PC-9 (cell line): ENCODE measurements at regions not wholly inside any gene's neighbourhood (a gene's known extent, or its start where the extent isn't known, plus 50 kb on each side); places are given as distances from the start of the nearest gene placed in this dataset.

Experiments
- BruUV-seq: library from RNA; stranded (reverse); fragments of 400-500 nt; replicated peaks from 2 replicates; lab custom pipeline; 2021; lab: Mats Ljungman, UMichigan
- CTCF ChIA-PET: fragments of 300-600 bp; sonication (Branson Sonifier 250); formaldehyde crosslinking; loops from one replicate; lab custom pipeline; 2022; ENCODE audit warnings: antibody characterized with exemption; lab: Charles Lee
- POLR2A ChIA-PET: fragments of 300-600 bp; sonication (Branson Sonifier 250); formaldehyde crosslinking; loops from one replicate; lab custom pipeline; 2022; ENCODE audit warnings: antibody characterized with exemption; ENCODE audit not compliant: unreplicated experiment; lab: Charles Lee
- DNase-seq, 2 experiments: peaks; one replicate each; pipeline versions ENCODE4 v3.0.0 to v3.0.0-alpha.2; 2015 to 2022; ENCODE audit warnings: mixed read lengths in 1 of 2
- H2AFZ ChIP-seq: fragments of 200-600 bp; sonication (generic); 2 replicates; pipeline ENCODE4 v1.8.1; 2017; ENCODE audit warnings: antibody characterized with exemption
- H3F3A ChIP-seq: fragments of 200-600 bp; sonication (generic); 2 replicates; pipeline ENCODE4 v1.8.1; 2017; ENCODE audit warnings: antibody characterized with exemption, mild to moderate bottlenecking, low read depth; ENCODE audit not compliant: insufficient read depth
- H3K27ac ChIP-seq: fragments of 200-600 bp; sonication (generic); 2 replicates; pipeline ENCODE4 v1.6.1; 2016; ENCODE audit warnings: mixed run types
- H3K27me3 ChIP-seq: fragments of 200-600 bp; sonication (generic); 2 replicates; pipeline ENCODE4 v1.6.1; 2016; ENCODE audit warnings: low read depth, mixed run types; ENCODE audit not compliant: insufficient read depth
- H3K36me3 ChIP-seq: fragments of 200-600 bp; sonication (generic); 2 replicates; pipeline ENCODE4 v1.6.1; 2016; ENCODE audit warnings: low read depth, mixed run types
- H3K4me1 ChIP-seq: fragments of 200-600 bp; sonication (generic); replicated peaks from 2 replicates; pipeline ENCODE4 v1.6.1; 2016; ENCODE audit warnings: mixed run types; ENCODE audit not compliant: insufficient read depth
- H3K4me2 ChIP-seq: fragments of 200-600 bp; sonication (generic); 2 replicates; pipeline ENCODE4 v1.6.1; 2017; ENCODE audit warnings: mixed run types
- H3K4me3 ChIP-seq: fragments of 200-600 bp; sonication (generic); 2 replicates; pipeline ENCODE4 v1.6.1; 2016; ENCODE audit warnings: mixed run types
- H3K79me2 ChIP-seq: fragments of 200-600 bp; sonication (generic); 2 replicates; pipeline ENCODE4 v1.6.1; 2017; ENCODE audit warnings: low read depth, mixed run types
- H3K9me2 ChIP-seq: fragments of 200-600 bp; sonication (generic); 2 replicates; pipeline ENCODE4 v1.8.1; 2017; ENCODE audit warnings: mild to moderate bottlenecking; ENCODE audit not compliant: insufficient read depth
- H3K9me3 ChIP-seq: fragments of 200-600 bp; sonication (generic); 2 replicates; pipeline ENCODE4 v1.8.1; 2016; ENCODE audit warnings: low read depth; ENCODE audit not compliant: insufficient read depth
- H4K20me1 ChIP-seq: fragments of 200-600 bp; sonication (generic); 2 replicates; pipeline ENCODE4 v1.8.1; 2017; ENCODE audit not compliant: insufficient read depth
- CTCF ChIP-seq: fragments of 200-600 bp; sonication (generic); conservative IDR thresholded peaks from 2 replicates; pipeline ENCODE4 v1.6.1; 2017; ENCODE audit warnings: mixed run types, antibody characterized with exemption, mild to moderate bottlenecking, moderate library complexity
- EZH2 ChIP-seq: fragments of 200-600 bp; sonication (generic); IDR thresholded peaks from 2 replicates; pipeline ENCODE4 v1.8.0; 2017; ENCODE audit warnings: antibody characterized with exemption, low read depth
- intact Hi-C: fragments of 100-400 bp; cut with micrococcal nuclease; formaldehyde crosslinking; loops from one replicate; pipeline ENCODE4 v1.10.0; 2022; ENCODE audit not compliant: unreplicated experiment

- H3K9me3 ChIP-seq: no peaks in the 10 kb centered on the region
- H4K20me1 ChIP-seq: no peaks in the 10 kb centered on the region
- TF ChIP-seq CTCF (no peak), EZH2 (no peak)
- CTCF ChIA-PET: no interaction called here
- H3F3A ChIP-seq: no peaks in the 10 kb centered on the region
- POLR2A ChIA-PET: no interaction called here
- no peak overlapping the region for H3K4me2 ChIP-seq
- H3K27ac ChIP-seq: no peak overlapping the region
- H3K79me2 ChIP-seq: no peaks in the 10 kb centered on the region
- H2AFZ ChIP-seq: no peak overlapping the region
- no TSS peak for BruUV-seq
- H3K4me3 ChIP-seq: no peak overlapping the region
- DNase-seq: no peak
- H3K27me3 ChIP-seq: no peaks in the 10 kb centered on the region
- intact Hi-C loops: no loop called here
- H3K9me2 ChIP-seq: no peaks in the 10 kb centered on the region
- H3K4me1 ChIP-seq: no peaks in the 10 kb centered on the region
- H3K36me3 ChIP-seq: no peaks in the 10 kb centered on the region
These were observed 171.6 kb downstream of the FAT4 start for GRCh38 chr4:125486351-125486750.

GRCh38 chr4:125489952-125490690, 175.4 kb downstream of the FAT4 start:
- Histone ChIP-seq H3F3A (no peaks in the 10 kb centered on the region), H3K9me2 (no peaks in the 10 kb centered on the region), H4K20me1 (no peaks in the 10 kb centered on the region), H3K36me3 (no peaks in the 10 kb centered on the region), H3K9me3 (no peaks in the 10 kb centered on the region), H3K4me2 (no peak overlapping the region), H3K27ac (no peak overlapping the region), H3K4me3 (no peak overlapping the region), H3K79me2 (no peaks in the 10 kb centered on the region), H3K27me3 (no peaks in the 10 kb centered on the region), H2AFZ (no peak overlapping the region), H3K4me1 (no peaks in the 10 kb centered on the region)
- CTCF ChIA-PET: no interaction called here
- no peak for TF ChIP-seq CTCF
- no peak for TF ChIP-seq EZH2
- intact Hi-C loops: no loop called here
- POLR2A ChIA-PET: no interaction called here
- DNase-seq: no peak
- no TSS peak for BruUV-seq

GRCh38 chr4:125492957-125493356, 178.2 kb downstream of the FAT4 start:
- BruUV-seq: no TSS peak
- intact Hi-C loops: no loop called here

More at GRCh38 chr4:125492957-125493356, 178.2 kb downstream of the FAT4 start:
- Histone ChIP-seq H3K9me3 (no peaks in the 10 kb centered on the region), H3K4me2 (no peak overlapping the region), H2AFZ (no peak overlapping the region), H3K27ac (no peak overlapping the region), H3F3A (no peaks in the 10 kb centered on the region), H3K79me2 (no peaks in the 10 kb centered on the region), H3K4me1 (no peaks in the 10 kb centered on the region), H3K4me3 (no peak overlapping the region), H4K20me1 (no peaks in the 10 kb centered on the region), H3K27me3 (no peaks in the 10 kb centered on the region), H3K9me2 (peaks cover 4% of the 10 kb centered on the region; the same call in 1 of the 2 replicates), H3K36me3 (no peaks in the 10 kb centered on the region)
- CTCF ChIA-PET: no interaction called here
- no peak for DNase-seq
- POLR2A ChIA-PET: interaction anchor here (0.6 kb wide), 1 partner anchor 91 kb away, joined by 5 read pairs; no protein-coding TSS in a partner anchor
- TF ChIP-seq EZH2 (no peak), CTCF (no peak)
